ENCODE measurements at regions not wholly inside any gene's neighbourhood (a gene's known extent, or its start where the extent isn't known, plus 50 kb on each side); places are given as distances from the start of the nearest gene placed in this dataset.
"Not testable (repeated sequence)": the region's sequence is repeated elsewhere in the genome, so short reads cannot be mapped to it uniquely, and the experiment has no call there.

DNA sequence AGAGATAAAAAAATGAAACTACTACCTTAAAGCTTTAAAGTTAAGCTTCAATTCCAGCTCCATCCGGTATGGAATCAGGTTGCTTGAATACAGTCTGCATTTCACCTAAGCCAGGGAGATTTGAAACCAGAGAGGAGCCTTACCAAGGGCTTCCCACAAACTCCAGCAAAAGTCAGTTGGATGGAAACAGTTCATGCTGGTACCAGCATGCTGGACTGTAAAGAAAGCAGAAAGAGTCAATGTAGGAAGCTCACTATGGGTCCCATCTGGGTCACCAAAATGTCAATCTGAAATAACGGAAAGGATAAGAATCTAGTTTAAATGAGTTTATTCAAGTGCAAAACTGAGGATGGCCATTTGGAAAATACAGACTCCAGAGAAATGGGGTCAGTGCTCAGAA, 65.3 kb downstream of the CDO1 start:
- DNase-seq (ENCODE audit: low spot score): no peak

DNA sequence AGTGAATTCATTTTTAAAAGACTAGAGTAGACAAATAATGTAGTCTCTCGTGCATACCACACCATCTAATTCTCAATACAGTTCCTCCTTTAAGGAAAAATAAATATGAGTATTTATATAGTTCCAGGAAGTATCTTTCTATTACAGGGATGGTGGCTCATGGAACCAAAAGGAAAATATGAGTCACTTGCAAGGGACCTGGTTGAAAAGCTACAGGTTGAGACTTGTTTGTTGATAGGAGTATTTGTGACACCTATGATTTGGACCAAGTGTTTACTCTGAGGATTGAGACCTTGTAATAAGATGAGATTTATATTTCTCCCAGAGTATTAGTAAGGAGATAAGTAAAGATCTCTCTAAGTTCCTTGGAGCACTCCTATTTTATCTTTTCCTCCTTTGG, 67.4 kb downstream of the CDO1 start:
- DNase-seq (ENCODE audit: low spot score): no peak

DNA sequence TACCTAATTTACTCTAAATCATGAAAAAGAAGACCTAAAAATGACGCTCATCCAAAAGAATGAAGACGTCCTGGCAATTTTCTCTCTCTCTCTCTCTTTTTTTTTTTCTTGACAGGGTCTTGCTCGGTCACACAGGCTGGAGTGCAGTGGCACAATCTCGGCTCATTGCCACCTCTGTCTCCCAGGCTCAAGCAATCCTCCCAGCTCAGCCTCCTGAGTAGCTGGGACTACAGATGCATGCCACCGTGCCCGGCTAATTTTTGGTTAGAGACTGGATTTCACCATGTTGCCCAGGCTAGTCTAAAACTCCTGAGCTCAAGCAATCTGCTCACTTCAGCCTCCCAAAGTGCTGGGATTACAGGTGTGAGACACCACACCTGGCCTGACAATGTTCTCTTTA, 77.2 kb downstream of the CDO1 start:
- not testable (repeated sequence) for DNase-seq (ENCODE audit: low spot score)

DNA sequence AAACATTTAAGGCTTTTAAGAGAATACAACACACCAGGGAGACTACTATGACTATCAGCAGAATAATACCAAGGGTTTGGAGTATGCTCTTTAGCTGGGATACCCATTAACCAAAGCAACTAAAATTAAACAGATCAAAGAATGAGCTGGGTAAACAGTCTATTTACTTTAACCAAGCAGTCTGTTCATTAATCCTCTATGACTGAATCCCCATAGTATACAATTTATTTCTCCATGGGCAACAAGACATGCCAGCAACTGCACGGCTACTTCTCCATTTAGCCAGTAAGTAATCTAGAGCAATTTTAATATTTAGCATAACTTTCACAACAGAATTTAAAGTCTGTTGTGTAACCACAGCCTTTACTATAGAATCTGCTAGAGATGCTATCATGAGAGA, 77.6 kb downstream of the CDO1 start:
- DNase-seq (ENCODE audit: low spot score): no peak

DNA sequence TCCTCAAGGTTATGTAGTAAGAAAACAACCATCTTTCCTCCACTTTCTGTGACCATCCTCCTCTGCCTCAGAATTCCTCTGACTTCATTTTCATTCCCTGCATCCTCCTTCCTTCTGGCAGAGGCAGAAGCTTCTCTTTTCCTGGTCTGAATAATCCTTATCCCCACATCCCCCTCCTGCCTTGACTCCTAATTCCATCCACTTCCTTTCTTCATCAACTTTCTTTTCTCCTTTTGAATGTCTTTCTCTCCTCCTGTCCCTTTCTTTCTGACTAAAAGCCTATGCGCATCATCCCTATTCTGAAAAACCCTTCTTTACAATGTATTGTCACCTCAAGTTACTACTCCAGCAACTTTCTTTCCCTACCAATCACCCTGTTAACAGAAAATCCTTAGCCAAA, 79.0 kb downstream of the CDO1 start:
- no peak for DNase-seq (ENCODE audit: low spot score)

DNA sequence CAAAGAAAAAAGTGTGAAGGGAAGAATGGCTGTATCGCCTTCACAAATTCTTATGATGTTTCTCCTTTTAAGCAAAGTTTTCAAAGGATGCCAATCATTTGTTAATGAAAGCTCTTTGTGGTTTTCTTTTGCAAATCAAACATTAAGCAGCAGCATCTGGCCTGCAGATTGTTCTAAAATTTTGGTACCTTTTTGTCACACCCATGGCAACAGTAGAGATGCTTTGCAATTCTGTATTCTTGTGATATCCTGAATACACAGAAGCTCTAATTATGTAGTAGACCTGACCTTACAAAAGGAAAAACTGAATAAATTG, 79.8 kb downstream of the CDO1 start:
- no peak for DNase-seq (ENCODE audit: low spot score)

DNA sequence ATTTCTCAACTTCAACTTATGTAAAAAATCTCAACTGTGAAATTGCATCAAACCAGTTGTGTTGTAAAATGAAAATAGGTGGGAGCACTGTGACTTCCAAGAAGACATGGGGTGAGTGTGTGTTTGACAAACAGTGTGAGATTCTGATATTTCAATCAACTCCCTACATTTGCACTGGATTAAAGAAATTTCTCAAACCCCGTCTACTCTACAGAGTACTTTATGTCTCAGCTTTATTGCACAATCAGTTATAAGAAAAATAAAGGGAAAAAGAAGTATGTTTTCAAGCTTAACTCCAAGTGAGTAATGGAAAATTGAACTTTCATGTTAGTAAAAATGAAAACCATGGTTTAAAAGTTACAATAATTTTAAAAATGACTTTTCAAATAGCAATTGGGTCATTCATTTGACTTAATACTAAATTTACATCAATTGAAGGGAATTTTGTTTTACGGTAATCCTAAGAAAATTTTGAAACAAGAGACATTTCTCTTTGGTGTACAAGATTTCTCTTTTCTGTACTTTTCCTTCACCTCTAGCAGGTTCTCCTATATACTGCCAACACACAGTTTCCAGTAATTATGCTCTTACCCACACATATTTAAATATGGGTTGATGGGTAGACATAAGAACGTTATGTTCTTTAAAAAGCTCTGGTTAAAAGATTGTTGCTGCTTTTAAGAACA, 80.3 kb downstream of the CDO1 start:
- DNase-seq (ENCODE audit: low spot score): peak; percentile 49

DNA sequence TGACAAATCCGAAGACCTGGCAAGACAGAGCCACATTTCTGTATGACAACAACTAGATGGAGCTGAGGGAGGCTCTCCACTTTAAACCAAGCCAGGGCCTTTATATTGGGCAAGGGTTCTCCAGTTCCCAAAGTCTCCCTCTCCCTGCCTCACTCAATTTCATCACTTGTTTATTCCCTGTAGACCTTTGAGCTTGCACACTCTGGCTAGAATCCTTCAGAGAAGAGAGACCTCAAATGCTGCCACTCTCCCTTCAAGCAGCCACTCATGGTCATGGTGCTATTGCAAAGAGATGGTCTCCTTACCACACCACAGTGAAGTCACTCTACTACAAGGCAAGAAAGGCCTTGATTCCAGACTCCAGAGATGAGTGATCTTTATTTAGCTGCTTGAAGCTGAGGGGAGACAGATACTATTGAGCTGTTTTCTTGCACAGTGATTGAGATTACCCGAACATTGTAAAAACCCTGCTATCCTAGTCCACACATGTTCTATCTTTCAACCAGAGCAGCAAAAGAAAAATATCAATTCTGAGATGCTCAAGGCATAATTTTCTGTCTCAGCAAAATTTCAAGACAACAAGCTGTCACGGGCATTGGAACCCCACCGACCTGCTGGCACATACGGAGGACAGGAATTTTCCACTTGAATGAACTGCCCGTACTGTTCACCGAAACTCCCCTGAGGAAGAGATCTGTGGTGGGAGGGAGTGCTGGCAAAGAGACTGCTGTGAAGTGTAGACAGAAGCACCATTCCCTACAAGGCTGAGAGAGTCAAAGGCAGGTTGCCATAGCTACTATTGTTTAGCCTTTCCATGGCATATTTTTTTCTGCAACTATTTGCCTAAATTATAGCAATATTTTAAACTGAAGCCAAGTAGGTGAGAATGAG, 81.1 kb downstream of the CDO1 start:
- DNase-seq (ENCODE audit: low spot score): peak; percentile 27

DNA sequence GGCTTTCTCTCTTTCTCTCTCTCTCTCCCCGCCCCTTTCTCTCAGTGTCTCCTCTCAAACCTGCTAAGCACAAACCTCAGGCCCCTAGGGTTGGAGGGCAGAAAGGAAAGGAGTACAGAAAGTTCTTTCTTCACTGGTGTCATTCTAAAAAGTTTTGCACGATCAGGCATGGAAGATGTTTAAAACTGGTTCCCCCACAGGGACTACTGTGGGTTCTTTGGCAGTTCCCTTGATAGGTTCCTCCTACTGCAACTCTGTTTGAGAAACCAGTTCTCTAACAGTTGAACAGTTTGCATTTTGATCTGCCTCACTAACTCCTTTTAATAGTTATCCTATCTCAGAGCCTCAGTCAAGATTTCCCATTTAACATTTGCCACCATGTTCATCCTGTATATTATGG, 82.9 kb downstream of the CDO1 start:
- DNase-seq (ENCODE audit: low spot score): peak; percentile 6

DNA sequence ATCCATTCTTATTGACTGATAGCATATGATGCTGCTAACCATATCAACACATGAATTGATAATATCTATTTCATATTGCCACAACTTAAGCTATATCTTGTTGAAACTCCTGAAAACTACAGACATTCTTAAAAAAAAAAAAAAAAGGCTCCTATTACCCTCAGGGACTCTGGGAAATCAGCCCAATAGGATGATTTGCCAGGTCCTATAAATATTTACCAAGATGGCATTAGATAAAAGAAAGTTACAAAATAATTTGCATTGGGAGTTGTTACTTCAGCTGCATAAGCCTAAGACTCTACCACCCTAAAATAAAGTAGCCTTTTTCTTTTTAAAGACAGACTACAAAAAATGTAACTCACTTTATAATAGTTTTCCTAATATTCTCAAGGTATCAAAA, 84.4 kb downstream of the CDO1 start:
- no peak for DNase-seq (ENCODE audit: low spot score)

DNA sequence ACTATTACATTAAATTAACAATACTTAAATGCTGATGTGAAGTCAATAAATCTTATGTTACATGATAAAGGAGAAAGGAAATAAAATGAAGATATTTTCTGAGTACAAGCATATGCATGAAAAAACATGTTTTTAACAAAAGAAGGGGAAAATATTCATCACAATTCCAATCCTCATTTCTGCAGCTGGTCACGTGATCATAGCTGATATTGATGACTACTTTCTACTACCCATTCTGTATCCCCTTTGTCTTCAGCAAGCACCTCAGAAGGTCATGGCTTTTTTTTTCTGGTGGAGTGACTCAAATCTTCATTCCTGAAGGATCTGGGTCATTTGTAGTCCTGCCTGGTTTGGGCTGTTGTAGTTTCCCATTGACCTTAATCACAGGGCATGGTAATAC, 90.9 kb downstream of the CDO1 start:
- no peak for DNase-seq (ENCODE audit: low spot score)

DNA sequence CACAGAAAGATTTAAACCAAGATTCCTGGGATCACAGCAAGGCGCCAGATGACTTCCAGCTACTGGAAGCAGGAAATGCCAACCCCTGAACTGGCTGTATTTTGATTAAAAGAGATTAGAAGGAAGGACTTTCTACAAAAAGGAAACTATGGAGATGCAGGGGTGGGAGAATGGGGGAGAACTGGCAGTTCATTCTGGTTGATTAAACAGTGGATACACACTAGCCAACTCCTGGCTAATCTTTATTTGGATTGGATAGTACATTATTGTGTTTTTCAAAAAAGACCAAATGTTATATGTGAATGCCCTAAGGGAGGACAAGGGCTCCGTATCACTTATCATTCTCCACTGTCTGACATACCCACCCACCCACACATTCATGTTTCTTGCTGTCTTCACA, 93.2 kb downstream of the CDO1 start:
- no peak for DNase-seq (ENCODE audit: low spot score)

DNA sequence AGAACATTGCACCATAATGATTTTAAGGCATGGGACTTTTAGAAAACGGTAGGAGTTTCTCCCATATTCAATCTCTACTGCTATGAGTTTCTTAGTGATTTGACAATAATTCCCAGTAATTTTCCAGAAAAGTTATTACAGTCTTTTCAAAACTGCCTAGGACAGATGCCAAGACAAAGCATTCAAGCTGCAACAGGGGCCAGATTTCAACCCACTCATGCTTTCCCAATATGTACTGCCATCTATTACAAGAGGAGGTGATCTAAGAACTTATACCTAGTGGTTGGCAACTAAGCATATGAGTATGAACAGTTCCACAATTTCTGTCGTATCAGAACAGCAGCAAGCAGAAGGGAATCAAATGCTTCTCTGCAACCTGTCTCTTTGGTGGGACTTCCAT, 95.1 kb upstream of the TMED7 start:
- DNase-seq (ENCODE audit: low spot score): no peak

DNA sequence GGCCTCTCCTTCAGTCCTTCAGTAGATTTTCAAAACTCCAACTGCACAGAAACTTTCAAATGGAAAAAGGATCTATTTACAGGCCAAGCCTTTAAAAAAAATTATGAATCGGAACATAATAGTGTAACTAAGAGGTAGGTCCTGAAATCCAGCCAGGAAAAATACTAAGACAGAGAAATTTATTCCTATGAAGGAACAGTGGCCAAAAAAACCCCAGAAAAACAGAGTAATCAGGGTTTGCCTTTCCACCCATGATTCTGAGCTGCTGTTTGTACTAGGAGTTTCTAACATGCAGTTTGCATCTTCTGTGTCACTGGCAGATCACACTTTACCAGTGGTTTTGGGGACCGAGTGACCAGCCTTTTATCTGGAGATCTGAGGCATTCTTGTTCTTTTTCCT, 93.1 kb upstream of the TMED7 start:
- no peak for DNase-seq (ENCODE audit: low spot score)

DNA sequence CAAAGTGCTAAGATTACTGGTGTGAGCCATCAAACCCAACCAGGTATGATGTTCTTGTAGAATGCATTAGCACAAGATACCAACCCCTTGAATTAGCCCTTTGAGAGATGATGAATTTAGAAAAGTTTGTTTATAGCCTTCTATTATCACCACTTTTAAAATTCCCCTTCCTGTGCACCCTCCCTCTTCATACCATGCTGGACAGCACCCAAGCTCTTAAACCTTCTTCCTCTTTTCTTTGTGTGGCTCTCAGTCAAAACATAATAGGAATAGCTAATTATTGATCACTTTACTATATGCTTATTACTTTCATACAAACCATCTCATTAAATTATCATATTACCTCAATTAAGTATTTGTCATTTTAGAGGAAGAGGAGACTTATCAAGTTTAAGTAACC, 87.6 kb upstream of the TMED7 start:
- no peak for DNase-seq (ENCODE audit: low spot score)

DNA sequence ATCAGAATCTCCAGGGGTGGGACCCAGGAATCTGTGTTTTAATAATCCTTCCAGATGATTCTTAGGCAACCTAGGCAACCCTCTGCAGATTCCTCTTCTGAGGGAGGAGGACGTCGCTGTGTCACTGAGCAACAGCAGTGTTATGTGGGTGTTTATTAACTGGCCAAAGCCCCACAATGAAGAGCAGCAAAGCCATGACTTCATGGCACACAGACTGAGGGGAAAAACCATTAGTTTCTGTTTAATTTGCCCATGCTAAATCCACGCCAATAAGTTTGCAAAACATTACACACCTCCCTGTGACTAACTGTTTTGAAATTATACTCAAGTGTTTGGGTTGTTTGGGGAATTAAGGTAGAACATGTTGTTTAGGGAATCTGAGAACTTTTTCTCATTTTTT, 83.7 kb upstream of the TMED7 start:
- DNase-seq (ENCODE audit: low spot score): no peak

DNA sequence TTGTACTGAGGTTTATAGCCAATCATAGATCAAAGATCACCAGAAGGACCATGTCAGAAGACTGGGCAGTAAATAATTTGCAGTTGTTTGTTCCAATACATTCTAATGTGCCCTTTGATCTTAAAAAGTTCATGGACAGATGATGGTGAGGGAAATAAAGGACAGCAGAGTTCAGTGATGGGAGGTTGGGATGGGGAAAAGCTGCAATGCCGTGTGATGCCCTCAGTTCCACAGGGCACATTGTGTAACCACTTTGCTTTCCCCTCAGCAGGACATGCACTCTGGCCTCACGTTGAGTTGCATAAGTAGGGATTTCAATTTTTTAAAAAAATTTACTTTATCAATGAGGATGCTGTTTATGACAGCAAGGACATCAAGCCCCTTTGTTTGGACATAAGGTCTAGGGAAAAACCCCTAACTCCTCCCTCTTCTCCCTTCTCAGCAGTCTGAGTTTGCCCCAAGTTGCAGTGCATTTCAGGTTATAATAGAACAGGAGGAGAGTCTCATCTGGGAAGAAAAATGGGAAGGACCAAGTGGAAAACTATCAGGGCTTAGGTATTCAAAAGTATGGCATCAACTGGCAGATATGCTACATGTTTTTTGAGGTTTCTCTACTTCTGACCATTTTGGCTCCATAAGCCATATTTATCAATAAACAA, 83.1 kb upstream of the TMED7 start:
- DNase-seq (ENCODE audit: low spot score): no peak

DNA sequence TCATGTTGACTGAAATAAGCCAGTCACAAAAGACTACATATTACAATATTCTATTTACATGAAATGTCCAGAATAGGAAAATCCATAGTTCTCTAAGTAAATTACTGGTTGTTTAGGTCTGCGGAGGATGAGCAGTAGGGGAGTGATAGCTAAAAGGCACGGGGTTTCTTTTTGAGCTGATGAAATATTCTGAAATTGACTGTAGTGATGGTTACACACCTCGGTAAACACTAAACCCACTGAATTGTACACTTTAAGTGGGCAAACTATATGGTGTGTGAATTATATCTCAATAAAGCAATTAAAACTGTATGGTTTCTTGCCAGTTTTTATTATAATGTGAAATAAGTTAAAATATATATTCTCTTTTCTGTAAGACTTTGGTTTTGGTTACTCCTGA, 77.7 kb upstream of the TMED7 start:
- no peak for DNase-seq (ENCODE audit: low spot score)

DNA sequence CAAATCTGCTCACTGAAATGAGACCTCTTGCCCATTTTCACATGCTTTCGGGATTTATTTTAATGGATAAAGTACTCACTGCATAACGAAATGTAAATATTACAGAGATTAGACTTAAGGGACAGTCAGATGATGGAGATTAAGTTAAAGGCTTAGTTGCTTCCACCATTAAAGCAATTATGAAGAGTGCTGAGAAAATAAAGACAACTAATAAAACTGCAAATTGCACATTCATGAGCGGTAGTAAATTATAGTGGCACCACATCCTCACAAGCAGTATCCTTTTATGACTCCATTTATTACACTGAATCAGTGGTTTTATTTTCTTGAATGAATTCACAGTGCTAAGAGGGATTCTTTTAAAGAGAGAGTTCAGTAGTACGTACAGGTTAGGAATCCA, 76.2 kb upstream of the TMED7 start:
- no peak for DNase-seq (ENCODE audit: low spot score)

DNA sequence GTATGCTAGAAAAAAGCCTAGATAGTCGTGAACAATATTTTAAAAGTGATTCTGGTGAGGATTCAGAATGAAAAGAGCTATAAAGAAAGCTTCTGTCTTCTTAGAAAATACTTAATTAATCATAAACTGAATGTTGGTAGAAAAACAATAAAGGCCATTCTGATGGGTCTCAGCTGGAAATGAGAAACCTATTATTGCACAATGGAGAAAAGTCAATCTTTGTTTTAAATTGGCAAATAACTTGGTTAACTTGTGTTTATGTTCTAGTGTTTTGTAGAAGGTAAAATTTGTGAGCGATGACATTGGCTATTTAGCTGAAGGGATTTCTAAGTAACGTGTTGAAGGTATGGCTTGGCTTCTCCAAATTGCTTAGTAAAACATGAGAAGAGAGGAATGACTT, 74.1 kb upstream of the TMED7 start:
- no peak for DNase-seq (ENCODE audit: low spot score)

DNA sequence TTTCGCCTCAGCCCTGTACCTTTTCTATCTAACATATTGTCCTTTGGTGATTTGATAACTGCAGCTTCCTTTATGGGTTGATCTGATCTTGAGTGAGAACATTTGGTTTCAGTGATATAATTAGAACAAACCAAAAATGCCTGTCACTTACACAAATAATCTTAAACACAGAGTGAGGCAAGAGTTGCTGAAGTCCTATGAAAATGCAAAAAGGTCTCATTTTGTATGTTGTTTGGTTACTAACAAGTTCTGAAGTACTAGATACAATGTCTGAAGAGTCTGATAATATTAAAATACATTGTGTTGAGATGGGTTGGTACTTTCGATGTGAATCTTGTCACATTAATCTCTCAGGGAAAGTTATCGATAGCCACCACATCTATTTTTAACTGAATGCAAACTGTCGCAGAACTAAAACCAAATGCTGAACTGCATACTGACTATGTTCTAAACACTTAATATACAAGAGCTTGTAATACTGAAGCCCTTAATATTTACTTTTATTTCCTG, 70.4 kb upstream of the TMED7 start:
- no peak for DNase-seq (ENCODE audit: low spot score)

DNA sequence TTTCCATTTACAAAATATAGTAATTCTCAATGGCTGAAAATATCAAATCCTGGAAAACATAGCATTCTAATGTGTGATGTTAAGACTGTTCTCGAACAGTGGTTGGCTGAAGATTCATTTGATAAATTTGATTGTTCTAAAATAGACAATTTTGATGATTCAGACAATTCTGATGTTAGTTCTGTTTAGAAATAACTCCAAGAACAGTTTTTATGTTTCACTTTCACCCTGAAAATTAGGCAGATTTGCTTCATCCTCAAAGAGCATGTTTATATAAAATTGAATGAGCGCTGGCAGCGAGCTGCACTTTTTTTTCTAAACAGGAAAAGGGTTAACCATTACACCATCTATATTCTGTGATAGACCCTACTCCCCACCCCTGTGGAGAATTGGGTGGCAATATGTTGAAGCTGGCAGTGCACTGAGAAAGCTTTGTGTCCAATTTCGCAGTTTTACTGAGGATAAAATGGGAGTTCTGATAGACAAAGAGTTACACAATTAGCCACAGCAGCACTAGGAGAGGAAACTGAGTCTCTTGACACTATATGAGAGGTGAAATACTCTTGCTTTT, 69.6 kb upstream of the TMED7 start:
- DNase-seq (ENCODE audit: low spot score): no peak

DNA sequence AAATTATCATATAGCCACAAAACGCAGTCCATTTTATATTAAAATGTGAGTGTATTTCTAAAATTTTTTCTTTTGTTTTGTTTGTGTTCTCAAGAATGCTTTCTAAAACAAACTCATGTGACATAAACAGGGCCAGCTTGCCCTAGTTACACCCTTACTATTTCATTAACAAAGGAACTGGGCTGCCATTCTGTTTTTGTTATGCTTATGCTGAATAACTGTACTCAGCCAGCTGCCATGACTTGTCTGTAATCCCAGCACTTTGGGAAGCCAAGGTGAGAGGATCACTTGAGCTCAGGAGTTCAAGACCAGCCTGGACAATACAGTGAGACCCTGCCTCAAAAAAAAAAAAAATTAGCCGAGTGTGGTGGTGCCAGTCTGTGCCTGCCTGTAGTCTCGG, 66.0 kb upstream of the TMED7 start:
- DNase-seq (ENCODE audit: low spot score): not testable (repeated sequence)

All from putamen (tissue), 1 donor.